Endothelial cell of umbilical vein (primary cell): ENCODE measurements at regions not wholly inside any gene's neighbourhood (a gene's known extent, or its start where the extent isn't known, plus 50 kb on each side); places are given as distances from the start of the nearest gene placed in this dataset.

ENCODE experiments used
- BruUV-seq: library from RNA; stranded (reverse); fragments of 400-500 nt; replicated peaks from 2 replicates; lab custom pipeline; 2021; lab: Mats Ljungman, UMichigan
- CTCF ChIA-PET: fragments of 300-600, 350-600 bp; sonication (Branson Sonifier 250); formaldehyde crosslinking; loops from one replicate; lab custom pipeline; 2021; ENCODE audit warnings: antibody characterized with exemption, inconsistent platforms; lab: Charles Lee
- POLR2A ChIA-PET: fragments of 300-600, 350-600 bp; sonication (Branson Sonifier 250); formaldehyde crosslinking; loops from one replicate; lab custom pipeline; 2021; ENCODE audit warnings: antibody characterized with exemption, inconsistent platforms; lab: Charles Lee
- DNase-seq: peaks from one replicate; pipeline ENCODE4 v3.0.0-alpha.2; 2011; ENCODE audit warnings: low read depth, low spot score
- FAIRE-seq: peaks from 2 replicates; lab custom pipeline; 2011; peaks lifted over from hg19 to GRCh38; lab: Jason Lieb, UNC
- H2AFZ ChIP-seq: 2 replicates; pipeline ENCODE4 v1.6.0; 2012; ENCODE audit warnings: low read depth, low read length, control low read depth, inconsistent platforms
- H3K27ac ChIP-seq: 2 replicates; pipeline ENCODE4 v1.5.1; 2011; ENCODE audit warnings: low read depth, mild to moderate bottlenecking, control low read depth, low read length, moderate library complexity; ENCODE audit not compliant: insufficient read depth
- H3K27me3 ChIP-seq, 2 experiments: 2 replicates each; pipeline versions ENCODE4 v1.6.0 to v1.6.1; 2011; ENCODE audit warnings: low read length in 2 of 2, mixed read lengths in 1 of 2; ENCODE audit not compliant: control insufficient read depth in 2 of 2, insufficient read depth in 2 of 2
- H3K36me3 ChIP-seq, 2 experiments: 2 replicates in 1 of 2; 3 replicates in 1 of 2; pipeline ENCODE4 v1.5.1; 2011; ENCODE audit warnings: low read length in 2 of 2, mild to moderate bottlenecking in 1 of 2, moderate library complexity in 1 of 2; ENCODE audit not compliant: control insufficient read depth in 2 of 2, insufficient read depth in 2 of 2; ENCODE audit errors: extremely low read depth in 1 of 2
- H3K4me1 ChIP-seq: 3 replicates; pipeline ENCODE4 v1.5.1; 2011; ENCODE audit warnings: mild to moderate bottlenecking, low read length; ENCODE audit not compliant: control insufficient read depth, insufficient read depth; ENCODE audit errors: extremely low read depth
- H3K4me2 ChIP-seq: 2 replicates; pipeline ENCODE4 v1.6.1; 2011; ENCODE audit warnings: low read length, control low read depth, mixed read lengths; ENCODE audit not compliant: insufficient read depth
- H3K4me3 ChIP-seq, 3 experiments: fragments of 200-600 bp in 1 of 3; sonication (generic), shearing (Covaris generic) in 1 of 3; replicated peaks in 1 of 3; 2 replicates each; pipeline ENCODE4 v1.5.1; 2011 to 2016; ENCODE audit warnings: control low read depth in 3 of 3, low read length in 3 of 3, mild to moderate bottlenecking in 2 of 3, inconsistent platforms in 1 of 3, low read depth in 1 of 3, moderate library complexity in 1 of 3; ENCODE audit not compliant: insufficient read depth in 1 of 3
- H3K79me2 ChIP-seq: 2 replicates; pipeline ENCODE4 v1.6.0; 2012; ENCODE audit warnings: low read length, inconsistent platforms; ENCODE audit not compliant: control insufficient read depth, insufficient read depth
- H3K9ac ChIP-seq: replicated peaks from 2 replicates; pipeline ENCODE3; 2011; ENCODE audit warnings: low read length, control low read depth; ENCODE audit not compliant: insufficient read depth; ENCODE audit errors: extremely low read depth
- H3K9me1 ChIP-seq: replicated peaks from 3 replicates; pipeline ENCODE4 v1.6.0; 2011; ENCODE audit warnings: mild to moderate bottlenecking, low read length; ENCODE audit not compliant: control insufficient read depth, insufficient read depth; ENCODE audit errors: extremely low read depth
- H3K9me3 ChIP-seq: replicated peaks from 2 replicates; pipeline ENCODE4 v1.5.1; 2012; ENCODE audit warnings: low read length, inconsistent platforms; ENCODE audit not compliant: control insufficient read depth, insufficient read depth
- H4K20me1 ChIP-seq: replicated peaks from 2 replicates; pipeline ENCODE3; 2011; ENCODE audit warnings: mild to moderate bottlenecking, low read length; ENCODE audit not compliant: control insufficient read depth, insufficient read depth; ENCODE audit errors: extremely low read depth
- FOS ChIP-seq: IDR thresholded peaks from 2 replicates; pipeline ENCODE4 v1.6.1; 2011; ENCODE audit warnings: mild to moderate bottlenecking, low read length, moderate library complexity, borderline replicate concordance; ENCODE audit not compliant: insufficient read depth
- MYC ChIP-seq: IDR thresholded peaks from one replicate; pipeline ENCODE4 v1.6.1; 2011; ENCODE audit warnings: mild to moderate bottlenecking, low read depth, low read length
- dilution Hi-C: fragments of 300-500 bp; cut with MboI; formaldehyde crosslinking; loops from one replicate; pipeline ENCODE4 v1.15.0; 2019; ENCODE audit warnings: low sequenced_read_pairs; ENCODE audit not compliant: extremely low pct_ligation_motif_present
- intact Hi-C: fragments of 100-400 bp; cut with micrococcal nuclease; formaldehyde crosslinking; loops from one replicate; pipeline ENCODE4 v1.10.0; 2022
- TF ChIP-seq, protein P1 (sequence below), 2 donors: IDR thresholded peaks; 1 replicate in 1 of 2; 2 replicates in 1 of 2; pipeline ENCODE4 v1.5.1; 2011; ENCODE audit warnings: low read length in 2 of 2, mild to moderate bottlenecking in 2 of 2, moderate library complexity in 2 of 2, control low read depth in 1 of 2, inconsistent platforms in 1 of 2, low read depth in 1 of 2; ENCODE audit not compliant: insufficient read depth in 1 of 2; ENCODE audit errors: extremely low read depth in 1 of 2

DNA sequence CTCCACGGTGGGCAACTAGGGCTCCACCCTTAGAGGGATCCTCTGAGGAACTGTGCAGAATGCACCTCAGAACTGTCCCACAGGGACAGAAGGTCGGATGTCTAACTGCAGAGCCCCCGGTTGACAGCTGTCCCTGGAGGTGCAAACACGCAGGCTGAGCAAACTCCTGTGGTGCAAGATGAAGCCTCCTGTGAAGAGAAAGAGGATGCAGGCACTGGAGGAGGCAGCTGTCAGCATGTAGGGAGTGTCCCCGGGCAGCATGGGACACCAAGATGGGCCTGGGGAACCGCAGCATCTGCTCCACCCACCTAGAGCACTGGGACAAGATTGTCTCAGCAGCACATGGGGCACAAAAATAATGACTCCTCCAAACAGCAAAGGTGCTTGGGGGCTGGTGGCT, 258.9 kb downstream of the ABHD5 start:
- ChIA-PET CTCF (interaction anchor here (0.9 to 1.2 kb wide), 2 partner anchors 11 to 94 kb away, joined by 3 to 5 read pairs; no protein-coding TSS in a partner anchor), POLR2A (no interaction called here)
- intact Hi-C loops: no loop called here
- Histone ChIP-seq H3K36me3 (no peaks in the 10 kb centered on the region), H3K79me2 (no peaks in the 10 kb centered on the region), H4K20me1 (no peaks in the 10 kb centered on the region), H3K9me3 (no peaks in the 10 kb centered on the region), H3K27me3 (peaks cover 1 to 3% of the 10 kb centered on the region in 2 experiments), H3K9me1 (no peaks in the 10 kb centered on the region), H3K9ac (no peak overlapping the region), H3K4me2 (no peak overlapping the region), H3K27ac (no peak overlapping the region), H3K4me3 (no peak overlapping the region), H2AFZ (no peak overlapping the region), H3K4me1 (no peaks in the 10 kb centered on the region)
- dilution Hi-C loops: no loop called here
- no peak for TF ChIP-seq MYC
- TF ChIP-seq, protein P1, sequence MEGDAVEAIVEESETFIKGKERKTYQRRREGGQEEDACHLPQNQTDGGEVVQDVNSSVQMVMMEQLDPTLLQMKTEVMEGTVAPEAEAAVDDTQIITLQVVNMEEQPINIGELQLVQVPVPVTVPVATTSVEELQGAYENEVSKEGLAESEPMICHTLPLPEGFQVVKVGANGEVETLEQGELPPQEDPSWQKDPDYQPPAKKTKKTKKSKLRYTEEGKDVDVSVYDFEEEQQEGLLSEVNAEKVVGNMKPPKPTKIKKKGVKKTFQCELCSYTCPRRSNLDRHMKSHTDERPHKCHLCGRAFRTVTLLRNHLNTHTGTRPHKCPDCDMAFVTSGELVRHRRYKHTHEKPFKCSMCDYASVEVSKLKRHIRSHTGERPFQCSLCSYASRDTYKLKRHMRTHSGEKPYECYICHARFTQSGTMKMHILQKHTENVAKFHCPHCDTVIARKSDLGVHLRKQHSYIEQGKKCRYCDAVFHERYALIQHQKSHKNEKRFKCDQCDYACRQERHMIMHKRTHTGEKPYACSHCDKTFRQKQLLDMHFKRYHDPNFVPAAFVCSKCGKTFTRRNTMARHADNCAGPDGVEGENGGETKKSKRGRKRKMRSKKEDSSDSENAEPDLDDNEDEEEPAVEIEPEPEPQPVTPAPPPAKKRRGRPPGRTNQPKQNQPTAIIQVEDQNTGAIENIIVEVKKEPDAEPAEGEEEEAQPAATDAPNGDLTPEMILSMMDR (IDR thresholded peaks at IDR 0.05; ENCODE audit: extremely low read depth in 1 of 2, insufficient read depth in 1 of 2, low read depth in 1 of 2, low read length in 2 of 2): no peak
- DNase-seq (no peak), FAIRE-seq (no peak)
- BruUV-seq: no TSS peak

DNA sequence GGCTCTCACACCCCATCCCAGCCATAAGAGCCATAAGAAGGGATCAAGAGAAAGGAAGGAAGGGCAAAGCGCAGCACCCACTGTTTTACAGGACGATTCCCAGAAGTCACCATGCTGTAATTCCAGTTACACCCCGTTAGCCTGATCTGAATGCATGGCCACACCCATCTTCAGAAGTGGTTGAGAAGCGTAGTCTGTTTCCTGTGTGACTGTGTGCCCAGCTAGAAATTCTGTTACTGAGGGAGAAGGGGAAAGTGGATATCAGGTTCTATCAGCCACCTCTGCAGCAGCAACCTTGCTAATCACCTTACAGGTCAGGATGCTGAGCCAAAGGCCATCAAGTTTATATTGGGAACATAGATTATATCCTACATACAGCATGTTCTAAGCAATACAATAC, 260.0 kb downstream of the ABHD5 start:
- CTCF ChIA-PET: interaction anchor here (1.2 kb wide), 1 partner anchor 95 kb away, joined by 5 read pairs; no protein-coding TSS in a partner anchor
- Histone ChIP-seq H4K20me1 (no peaks in the 10 kb centered on the region), H3K4me1 (no peaks in the 10 kb centered on the region), H3K4me3 (no peak overlapping the region), H2AFZ (no peak overlapping the region), H3K9ac (no peak overlapping the region), H3K36me3 (no peaks in the 10 kb centered on the region), H3K79me2 (no peaks in the 10 kb centered on the region), H3K9me1 (no peaks in the 10 kb centered on the region), H3K27ac (no peak overlapping the region), H3K9me3 (no peaks in the 10 kb centered on the region), H3K27me3 (peaks cover 5% of the 10 kb centered on the region in 2 experiments), H3K4me2 (no peak overlapping the region)
- POLR2A ChIA-PET: no interaction called here
- no peak for TF ChIP-seq FOS
- TF ChIP-seq, protein P1 (IDR thresholded peaks at IDR 0.05; ENCODE audit: extremely low read depth in 1 of 2, insufficient read depth in 1 of 2, low read depth in 1 of 2, low read length in 2 of 2): no peak
- intact Hi-C loops (no loop called here), dilution Hi-C loops (no loop called here)
- BruUV-seq: no TSS peak
- DNase-seq (no peak), FAIRE-seq (no peak)
